ENCODE measurements at regions not wholly inside any gene's neighbourhood (a gene's known extent, or its start where the extent isn't known, plus 50 kb on each side); places are given as distances from the start of the nearest gene placed in this dataset.
"Not testable (repeated sequence)": the region's sequence is repeated elsewhere in the genome, so short reads cannot be mapped to it uniquely, and the experiment has no call there.

GRCh38 chr11:86879241-86879640 lies 76.0 kb downstream of the FZD4 start:
- not testable (repeated sequence) for TF ChIP-seq CTCF, POLR2A, POLR2AphosphoS5 (IDR thresholded peaks at IDR 0.05)

All from prostate gland (tissue), 2 donors.